ENCODE measurements at regions not wholly inside any gene's neighbourhood (a gene's known extent, or its start where the extent isn't known, plus 50 kb on each side); places are given as distances from the start of the nearest gene placed in this dataset.

DNA sequence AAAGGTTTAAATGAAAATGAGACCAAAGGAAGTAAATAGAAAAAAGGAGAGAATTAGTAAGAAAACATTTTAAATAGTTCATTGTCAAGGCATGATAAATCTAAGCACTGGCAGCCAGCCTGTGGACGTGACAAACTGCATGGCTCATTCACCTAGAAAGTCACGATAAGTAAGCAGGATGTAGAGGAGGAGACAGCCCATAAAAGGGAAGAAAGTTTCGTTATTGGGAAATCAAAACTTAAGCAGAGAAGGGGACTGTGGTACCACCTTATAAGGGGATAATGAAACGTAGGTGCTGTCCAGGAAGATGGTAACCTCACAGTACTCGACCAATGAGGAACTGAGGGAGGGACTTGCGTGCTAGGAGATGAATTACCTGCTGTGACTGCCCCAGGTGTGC, 494.5 kb upstream of the GRAMD2B start:
- DNase-seq (ENCODE audit: low read depth, low spot score) (no peak), FAIRE-seq (no peak)
- Histone ChIP-seq H3K4me2 (ENCODE audit: insufficient read depth, low read length) (no peak overlapping the region), H3K9me3 (replicated peaks; ENCODE audit: control insufficient read depth, insufficient read depth, low read length) (peaks cover 1% of the 10 kb centered on the region), H2AFZ (ENCODE audit: low read depth, low read length) (no peak overlapping the region), H3K9ac (replicated peaks; ENCODE audit: extremely low read depth, insufficient read depth, low read length) (no peak overlapping the region), H3K36me3 (ENCODE audit: control insufficient read depth in 2 of 2, extremely low read depth in 1 of 2, insufficient read depth in 2 of 2, low read length in 2 of 2) (no peaks in the 10 kb centered on the region), H3K27me3 (ENCODE audit: control insufficient read depth in 2 of 2, insufficient read depth in 2 of 2, low read length in 2 of 2) (no peaks in the 10 kb centered on the region), H4K20me1 (replicated peaks; ENCODE audit: control insufficient read depth, extremely low read depth, insufficient read depth, low read length) (no peaks in the 10 kb centered on the region), H3K4me1 (ENCODE audit: control insufficient read depth, extremely low read depth, insufficient read depth, low read length) (no peaks in the 10 kb centered on the region), H3K79me2 (ENCODE audit: control insufficient read depth, insufficient read depth, low read length) (no peaks in the 10 kb centered on the region), H3K27ac (ENCODE audit: insufficient read depth, low read depth, low read length) (no peak overlapping the region), H3K9me1 (replicated peaks; ENCODE audit: control insufficient read depth, extremely low read depth, insufficient read depth, low read length) (no peaks in the 10 kb centered on the region), H3K4me3 (replicated peaks in 1 of 3; ENCODE audit: insufficient read depth in 1 of 3, low read depth in 1 of 3, low read length in 3 of 3) (no peak overlapping the region)
- no TSS peak for BruUV-seq (replicated peaks)
- CTCF ChIA-PET = no interaction called here
- intact Hi-C loops (cut with micrococcal nuclease) = no loop called here
- POLR2A ChIA-PET = no interaction called here
- TF ChIP-seq POLR2A (IDR thresholded peaks at IDR 0.05; ENCODE audit: low read depth, low read length) (no peak), JUN (IDR thresholded peaks at IDR 0.05; ENCODE audit: borderline replicate concordance, insufficient read depth, insufficient read length, low read depth) (no peak)
- dilution Hi-C loops (cut with MboI; ENCODE audit: extremely low pct_ligation_motif_present, low sequenced_read_pairs) = no loop called here

DNA sequence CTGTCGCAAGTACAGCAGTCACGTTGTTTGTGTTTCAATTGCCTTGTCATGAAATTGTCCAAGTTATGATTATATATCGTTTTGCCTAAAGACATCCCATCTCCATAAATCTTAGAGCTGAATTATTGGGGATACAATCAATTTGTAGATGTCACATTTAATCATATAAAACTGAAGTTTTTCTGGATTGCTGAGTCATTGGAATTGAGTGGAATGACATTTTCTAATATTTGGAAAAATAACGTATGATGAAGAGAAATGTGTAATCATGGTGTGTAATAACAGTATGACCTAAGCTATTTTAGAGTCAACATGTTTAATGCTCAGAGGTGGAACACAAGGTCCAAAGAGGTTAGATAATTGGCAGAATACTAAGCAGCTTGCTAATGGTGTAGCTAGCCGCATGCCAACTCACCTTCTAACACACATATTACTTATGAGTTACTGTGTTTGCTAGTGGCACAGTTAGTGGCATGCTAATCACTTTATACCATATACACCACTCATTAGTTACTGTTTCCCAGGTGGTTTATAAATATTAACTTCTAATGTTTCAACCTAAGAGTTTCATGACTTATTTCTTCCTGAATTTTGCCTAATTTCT, 473.1 kb upstream of the GRAMD2B start:
- Histone ChIP-seq H3K36me3 (ENCODE audit: control insufficient read depth in 2 of 2, extremely low read depth in 1 of 2, insufficient read depth in 2 of 2, low read length in 2 of 2) (no peaks in the 10 kb centered on the region), H3K4me2 (ENCODE audit: insufficient read depth, low read length) (no peak overlapping the region), H2AFZ (ENCODE audit: low read depth, low read length) (no peak overlapping the region), H3K9ac (replicated peaks; ENCODE audit: extremely low read depth, insufficient read depth, low read length) (no peak overlapping the region), H3K4me3 (replicated peaks in 1 of 3; ENCODE audit: insufficient read depth in 1 of 3, low read depth in 1 of 3, low read length in 3 of 3) (no peak overlapping the region), H3K9me1 (replicated peaks; ENCODE audit: control insufficient read depth, extremely low read depth, insufficient read depth, low read length) (no peaks in the 10 kb centered on the region), H3K79me2 (ENCODE audit: control insufficient read depth, insufficient read depth, low read length) (no peaks in the 10 kb centered on the region), H4K20me1 (replicated peaks; ENCODE audit: control insufficient read depth, extremely low read depth, insufficient read depth, low read length) (no peaks in the 10 kb centered on the region), H3K4me1 (ENCODE audit: control insufficient read depth, extremely low read depth, insufficient read depth, low read length) (no peaks in the 10 kb centered on the region), H3K9me3 (replicated peaks; ENCODE audit: control insufficient read depth, insufficient read depth, low read length) (no peaks in the 10 kb centered on the region), H3K27me3 (ENCODE audit: control insufficient read depth in 2 of 2, insufficient read depth in 2 of 2, low read length in 2 of 2) (no peaks in the 10 kb centered on the region), H3K27ac (ENCODE audit: insufficient read depth, low read depth, low read length) (no peak overlapping the region)
- ChIA-PET POLR2A (no interaction called here), CTCF (no interaction called here)
- intact Hi-C loops (cut with micrococcal nuclease) = no loop called here
- dilution Hi-C loops (cut with MboI; ENCODE audit: extremely low pct_ligation_motif_present, low sequenced_read_pairs) = no loop called here
- BruUV-seq (replicated peaks) = no TSS peak
- TF ChIP-seq MYC (IDR thresholded peaks at IDR 0.05; ENCODE audit: low read depth, low read length) (no peak), EZH2 (IDR thresholded peaks at IDR 0.05; ENCODE audit: borderline replicate concordance, low read depth, low read length, severe bottlenecking) (no peak), GATA2 (IDR thresholded peaks at IDR 0.05; ENCODE audit: insufficient read depth, insufficient read length, low read depth, low read length) (no peak), MAX (IDR thresholded peaks at IDR 0.05; ENCODE audit: insufficient read depth, insufficient read length) (no peak), FOS (IDR thresholded peaks at IDR 0.05; ENCODE audit: borderline replicate concordance, insufficient read depth, low read length) (no peak), CTCF (IDR thresholded peaks at IDR 0.05; ENCODE audit: extremely low read depth in 1 of 2, insufficient read depth in 1 of 2, low read depth in 1 of 2, low read length in 2 of 2) (no peak), JUN (IDR thresholded peaks at IDR 0.05; ENCODE audit: borderline replicate concordance, insufficient read depth, insufficient read length, low read depth) (no peak), POLR2AphosphoS5 (IDR thresholded peaks at IDR 0.05; ENCODE audit: insufficient read depth, low read depth, low read length) (no peak), POLR2A (IDR thresholded peaks at IDR 0.05; ENCODE audit: low read depth, low read length) (no peak)
- no peak for FAIRE-seq
- DNase-seq (ENCODE audit: low read depth, low spot score) = no peak

Measured in endothelial cell of umbilical vein (primary cell).